Skin epidermis (tissue), 12 donors: ENCODE measurements at regions not wholly inside any gene's neighbourhood (a gene's known extent, or its start where the extent isn't known, plus 50 kb on each side); places are given as distances from the start of the nearest gene placed in this dataset.
"Not testable (repeated sequence)": the region's sequence is repeated elsewhere in the genome, so short reads cannot be mapped to it uniquely, and the experiment has no call there.

Source experiments
- H3K27ac ChIP-seq, 21 experiments: fragments of 200-600 bp; sonication (generic) in 11 of 21; one replicate each; pipeline ENCODE4 v1.5.0; 2020; ENCODE audit warnings: mild to moderate bottlenecking in 3 of 21, inconsistent platforms in 2 of 21, moderate library complexity in 2 of 21
- H3K4me3 ChIP-seq, 7 experiments: fragments of 200-600 bp; sonication (generic) in 2 of 7; one replicate each; pipeline ENCODE4 v1.5.0; 2020; ENCODE audit warnings: inconsistent platforms in 2 of 7, mild to moderate bottlenecking in 2 of 7, moderate library complexity in 1 of 7

DNA sequence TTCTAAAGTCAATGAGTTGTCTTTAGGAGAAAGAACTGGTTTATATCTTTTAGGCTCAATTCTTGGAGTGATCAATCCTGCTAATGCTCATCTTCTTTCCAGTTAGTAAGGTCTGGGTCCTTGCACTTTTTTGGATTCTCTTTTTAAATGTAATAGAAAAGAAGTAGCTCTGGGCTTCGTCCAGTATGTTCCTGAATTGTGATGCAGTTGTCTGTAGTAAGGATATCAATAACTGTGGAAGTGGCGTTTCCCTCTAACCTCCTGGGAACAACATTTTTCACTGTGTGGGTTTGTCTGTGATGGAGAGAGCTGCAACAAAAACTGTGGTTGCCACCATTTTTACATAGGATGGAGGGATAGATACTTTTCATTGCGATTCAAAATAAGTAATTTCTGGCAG lies 367.2 kb downstream of the USP25 start:
- H3K27ac ChIP-seq: no peak overlapping the region

GRCh38 chr21:16102113-16102512 lies 372.3 kb downstream of the USP25 start:
- H3K4me3 ChIP-seq: no peak overlapping the region

More for the DNA sequence above, 367.2 kb downstream of the USP25 start:
- no peak overlapping the region for H3K4me3 ChIP-seq

DNA sequence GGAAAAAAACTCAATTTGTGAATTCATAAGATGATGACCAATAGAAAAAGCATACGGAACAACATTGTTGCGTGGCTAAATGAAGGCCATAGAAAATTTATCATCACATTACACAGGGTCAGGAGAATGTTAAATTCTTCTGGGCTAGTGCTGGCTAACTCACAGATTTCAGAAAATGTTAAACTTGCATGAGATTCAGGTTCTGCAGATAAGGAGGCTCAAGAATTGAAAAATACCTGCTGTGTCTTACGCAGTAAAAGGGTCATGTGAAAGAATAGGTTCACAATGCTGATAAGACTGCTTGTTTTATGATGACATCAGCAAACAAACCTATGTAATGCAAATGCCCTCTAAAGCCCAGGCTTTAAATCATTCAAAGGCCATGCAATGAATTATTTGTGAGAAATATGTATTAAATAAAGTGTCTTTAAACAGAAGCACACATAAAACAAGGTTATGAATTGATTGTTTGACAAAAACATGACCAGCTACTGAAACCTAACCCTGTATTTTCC lies 378.8 kb downstream of the USP25 start:
- Histone ChIP-seq H3K27ac (no peak overlapping the region), H3K4me3 (no peak overlapping the region)

More at GRCh38 chr21:16102113-16102512, 372.3 kb downstream of the USP25 start:
- no peak overlapping the region for H3K27ac ChIP-seq

GRCh38 chr21:16113052-16113715 lies 383.4 kb downstream of the USP25 start:
- Histone ChIP-seq H3K4me3 (no peak overlapping the region), H3K27ac (peak overlapping the region in 1 of 21 experiments; percentile 5)

GRCh38 chr21:16115461-16115860 lies 385.7 kb downstream of the USP25 start:
- no peak overlapping the region for H3K4me3 ChIP-seq

DNA sequence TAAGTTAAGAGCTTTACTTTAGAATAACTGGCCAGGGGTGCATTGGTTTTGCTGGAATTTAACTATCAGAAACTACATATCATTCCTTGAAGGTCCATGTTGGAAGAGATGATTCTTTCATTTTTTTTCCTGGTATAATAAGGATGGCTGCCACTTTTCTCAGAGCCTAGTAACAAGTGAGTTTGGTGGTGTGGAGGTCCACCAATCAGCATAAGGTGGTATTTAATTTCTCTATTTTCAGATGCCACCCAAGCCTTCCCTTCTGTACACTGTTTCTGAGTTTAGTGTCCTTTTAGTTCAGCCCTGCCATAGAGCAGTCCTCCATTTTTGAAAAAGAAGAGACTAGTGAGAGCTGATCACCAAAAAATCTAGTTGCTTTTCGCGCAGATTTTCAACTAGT lies 386.3 kb downstream of the USP25 start:
- H3K27ac ChIP-seq: peak overlapping the region in 2 of 21 experiments; percentile 8 to 25
- no peak overlapping the region for H3K4me3 ChIP-seq

More at GRCh38 chr21:16115461-16115860, 385.7 kb downstream of the USP25 start:
- no peak overlapping the region for H3K27ac ChIP-seq

DNA sequence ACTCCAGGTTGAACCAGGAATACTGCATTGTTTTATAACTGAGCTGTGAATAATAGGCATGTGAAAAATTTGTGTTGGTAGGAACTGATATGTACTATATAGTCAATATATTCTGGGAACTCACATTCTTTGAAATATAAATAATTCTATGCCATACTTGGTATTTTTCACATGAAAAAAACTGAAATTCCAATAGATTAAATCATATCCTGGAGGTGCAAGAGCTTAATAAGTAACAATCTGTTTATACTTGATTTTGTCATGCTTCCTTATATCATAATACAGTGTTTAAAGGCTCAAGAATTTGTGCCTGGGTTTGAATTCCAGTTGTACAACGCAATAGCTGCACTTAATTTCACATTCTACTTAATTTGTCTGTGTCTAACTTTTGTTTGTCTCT lies 387.0 kb downstream of the USP25 start:
- Histone ChIP-seq H3K27ac (peak overlapping the region in 6 of 21 experiments; percentile 16 to 66 (median 37)), H3K4me3 (no peak overlapping the region)

- Histone ChIP-seq H3K4me3 (no peak overlapping the region), H3K27ac (peak overlapping the region in 6 of 21 experiments; percentile 20 to 66 (median 44))
Measured at GRCh38 chr21:16117331-16117730, 387.5 kb downstream of the USP25 start.

DNA sequence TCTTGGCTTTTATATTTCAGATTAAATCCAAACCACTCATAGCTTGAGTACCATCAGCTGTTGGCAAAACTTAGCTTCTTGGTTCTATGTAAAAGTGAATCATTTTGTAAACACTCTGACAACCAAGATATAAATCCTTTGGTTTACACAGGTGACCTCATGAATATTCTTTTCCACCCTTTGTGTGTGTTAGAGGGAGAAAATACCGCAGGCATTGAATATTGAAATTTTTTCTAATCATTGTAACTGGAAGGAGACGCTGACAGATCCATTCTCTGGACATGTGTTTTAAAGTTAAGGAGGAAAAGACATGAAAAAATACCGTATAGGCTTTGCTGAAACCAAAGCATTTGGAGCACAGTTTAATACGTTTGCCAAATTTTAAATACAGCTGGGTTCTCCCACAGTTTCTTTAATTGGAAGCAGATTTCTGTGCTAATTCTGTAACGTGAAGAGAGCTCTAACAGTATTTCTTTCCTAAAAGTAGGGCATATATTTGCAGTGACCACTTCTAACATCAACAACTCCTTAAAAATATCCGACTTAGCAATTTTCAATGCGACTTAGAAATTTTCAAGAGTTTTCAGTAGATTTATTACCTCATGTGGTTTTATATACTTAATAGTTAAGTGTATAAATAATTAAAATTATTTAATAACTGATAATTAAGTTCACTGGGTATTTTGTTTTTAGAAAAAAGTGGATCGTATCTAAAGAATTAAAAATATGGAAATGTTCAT lies 388.2 kb downstream of the USP25 start:
- Histone ChIP-seq H3K27ac (peak overlapping the region in 3 of 21 experiments; percentile 25 to 66 (median 49)), H3K4me3 (no peak overlapping the region)

DNA sequence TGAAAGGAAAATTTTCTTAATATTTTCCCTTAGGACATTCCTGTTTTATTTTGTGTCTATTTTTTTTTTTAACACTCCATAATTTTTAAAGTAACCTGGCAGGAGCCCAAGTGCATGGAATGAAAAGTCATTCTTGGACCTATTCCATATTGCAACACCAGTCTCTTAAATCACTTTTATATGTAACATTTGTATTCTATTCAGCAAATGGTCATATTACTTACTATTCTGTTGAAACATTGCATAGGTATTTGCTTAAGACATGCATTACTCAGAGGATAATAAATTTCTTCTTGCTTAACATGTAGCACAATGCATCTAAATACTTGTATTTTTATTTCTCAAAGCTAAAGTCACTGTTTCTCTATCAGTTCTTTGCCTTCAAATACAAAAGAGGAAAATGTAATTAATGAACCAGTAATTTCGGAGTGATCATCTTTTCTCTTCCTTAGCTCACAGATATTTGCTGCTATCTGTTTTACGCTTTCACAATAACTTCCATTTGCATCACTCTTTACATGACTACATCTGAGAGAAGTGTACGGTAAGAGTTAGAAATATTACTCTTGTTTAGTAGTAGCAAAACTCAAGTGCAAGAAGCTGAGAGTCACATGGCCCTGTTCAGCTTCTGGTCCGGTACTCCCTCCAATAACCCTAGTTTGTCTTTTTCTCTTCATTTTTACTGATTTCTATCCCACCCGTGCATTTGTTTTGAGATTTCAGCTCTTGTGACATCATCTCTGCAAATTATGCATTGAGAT lies 394.8 kb downstream of the USP25 start:
- Histone ChIP-seq H3K27ac (peak overlapping the region in 6 of 21 experiments; percentile 19 to 75 (median 50)), H3K4me3 (no peak overlapping the region)

GRCh38 chr21:16125274-16125673 lies 395.5 kb downstream of the USP25 start:
- Histone ChIP-seq H3K27ac (peak overlapping the region in 5 of 21 experiments; percentile 19 to 75 (median 56)), H3K4me3 (no peak overlapping the region)

DNA sequence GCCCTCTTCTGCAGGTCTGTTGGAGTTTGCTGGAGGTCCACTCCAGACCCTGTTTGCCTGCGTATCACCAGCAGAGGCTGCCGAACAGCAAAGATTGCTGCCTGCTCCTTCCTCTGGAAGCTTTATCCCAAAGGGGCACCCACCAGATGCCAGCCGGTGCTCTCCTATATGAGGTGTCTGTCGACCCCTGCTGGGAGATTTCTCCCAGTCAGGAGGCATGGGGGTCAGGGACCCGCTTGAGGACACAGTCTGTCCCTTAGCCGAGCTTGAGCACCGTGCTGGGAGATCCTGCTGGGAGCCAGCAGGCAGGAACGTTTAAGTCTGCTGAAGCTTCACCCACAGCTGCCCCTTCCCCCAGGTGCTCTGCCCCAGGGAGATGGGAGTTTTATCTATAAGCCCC lies 402.7 kb downstream of the USP25 start:
- H3K27ac ChIP-seq: peak overlapping the region in 1 of 21 experiments; percentile 42

DNA sequence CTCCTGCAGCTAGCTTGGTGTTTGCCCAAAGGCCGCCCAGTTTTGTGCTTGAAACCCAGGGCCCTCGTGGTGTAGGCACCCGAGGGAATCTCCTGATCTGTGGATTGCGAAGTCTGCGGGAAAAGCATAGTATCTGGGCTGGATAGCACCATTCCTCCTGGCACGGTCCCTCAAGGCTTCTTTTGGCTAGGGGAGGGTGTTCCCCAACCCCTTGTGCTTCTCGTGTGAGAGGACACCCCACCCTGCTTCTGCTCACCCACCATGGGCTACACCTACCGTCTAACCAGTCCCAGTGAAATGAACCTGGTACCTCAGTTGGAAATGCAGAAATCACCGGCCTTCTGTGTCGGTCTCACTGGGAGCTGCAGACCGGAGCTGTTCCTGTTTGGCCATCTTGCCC lies 403.5 kb downstream of the USP25 start:
- no peak overlapping the region for H3K27ac ChIP-seq
- no peak overlapping the region for H3K4me3 ChIP-seq

More for the DNA sequence above, 402.7 kb downstream of the USP25 start:
- H3K4me3 ChIP-seq: not testable (repeated sequence)

- H3K27ac ChIP-seq: peak overlapping the region in 1 of 21 experiments; percentile 28
- no peak overlapping the region for H3K4me3 ChIP-seq
Measured at GRCh38 chr21:16134134-16134533, 404.4 kb downstream of the USP25 start.

- Histone ChIP-seq H3K4me3 (no peak overlapping the region), H3K27ac (no peak overlapping the region)
Measured at GRCh38 chr21:16137106-16137505, 407.3 kb downstream of the USP25 start.

DNA sequence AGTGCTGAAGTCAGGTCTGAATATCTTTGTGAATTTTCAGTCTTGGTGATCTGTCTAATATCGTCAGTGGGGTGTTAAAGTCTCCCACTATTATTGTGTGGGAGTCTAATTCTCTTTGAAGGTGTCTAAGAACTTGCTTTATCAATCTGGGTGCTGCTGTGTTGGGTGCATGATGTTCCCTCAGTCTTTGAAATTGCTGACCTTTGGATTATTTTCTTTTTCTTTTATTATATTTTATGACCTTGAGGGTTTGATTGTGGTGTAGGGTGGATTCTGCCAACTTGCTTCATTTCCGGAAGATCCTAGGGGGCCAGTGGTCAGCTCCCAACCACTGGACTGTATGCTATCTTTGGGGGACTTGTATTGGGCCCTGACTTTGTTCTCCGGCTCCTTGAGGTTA lies 415.3 kb downstream of the USP25 start:
- Histone ChIP-seq H3K27ac (peak overlapping the region in 1 of 21 experiments; percentile 1), H3K4me3 (no peak overlapping the region)

GRCh38 chr21:16145479-16145878 lies 415.7 kb downstream of the USP25 start:
- peak overlapping the region in 1 of 21 experiments; percentile 1 for H3K27ac ChIP-seq
- no peak overlapping the region for H3K4me3 ChIP-seq

DNA sequence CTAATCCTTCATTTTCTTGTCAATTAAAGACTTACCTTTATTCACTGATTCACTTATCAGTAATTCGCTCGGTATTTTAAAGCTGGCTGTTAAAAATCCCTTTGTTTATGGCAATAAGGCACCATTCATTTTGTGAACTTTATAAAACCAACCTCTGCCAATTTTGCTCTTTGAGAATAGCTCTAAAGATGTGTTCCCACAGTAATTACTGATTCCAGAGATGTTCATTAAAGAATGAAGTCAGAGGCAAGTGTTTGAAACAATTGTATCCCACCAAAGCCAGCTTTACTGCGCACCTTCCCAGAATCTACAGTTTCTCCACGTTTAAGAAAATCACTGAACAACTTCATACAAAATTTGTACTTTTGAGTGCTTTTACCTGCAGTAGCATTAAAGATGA lies 424.5 kb downstream of the USP25 start:
- no peak overlapping the region for H3K27ac ChIP-seq
- H3K4me3 ChIP-seq: no peak overlapping the region

GRCh38 chr21:16154951-16155635 lies 425.3 kb downstream of the USP25 start:
- no peak overlapping the region for H3K27ac ChIP-seq
- H3K4me3 ChIP-seq: no peak overlapping the region
